WI38 (cell line): ENCODE measurements at regions not wholly inside any gene's neighbourhood (a gene's known extent, or its start where the extent isn't known, plus 50 kb on each side); places are given as distances from the start of the nearest gene placed in this dataset.

Experiments
- H3K4me3 ChIP-seq: 2 replicates; pipeline ENCODE4 v1.5.1; 2011; ENCODE audit warnings: low read depth, mild to moderate bottlenecking, control low read depth, low read length
- CTCF ChIP-seq: IDR thresholded peaks from 2 replicates; pipeline ENCODE4 v1.5.1; 2012; ENCODE audit warnings: low read depth, mild to moderate bottlenecking, control low read depth, low read length

- TF ChIP-seq CTCF = no peak
- no peak overlapping the region for H3K4me3 ChIP-seq
These were observed 659.2 kb downstream of the PCDH7 start for GRCh38 chr4:31379364-31379763.

- H3K4me3 ChIP-seq = no peak overlapping the region
- no peak for TF ChIP-seq CTCF
These were observed 663.6 kb downstream of the PCDH7 start for GRCh38 chr4:31383767-31384166.

DNA sequence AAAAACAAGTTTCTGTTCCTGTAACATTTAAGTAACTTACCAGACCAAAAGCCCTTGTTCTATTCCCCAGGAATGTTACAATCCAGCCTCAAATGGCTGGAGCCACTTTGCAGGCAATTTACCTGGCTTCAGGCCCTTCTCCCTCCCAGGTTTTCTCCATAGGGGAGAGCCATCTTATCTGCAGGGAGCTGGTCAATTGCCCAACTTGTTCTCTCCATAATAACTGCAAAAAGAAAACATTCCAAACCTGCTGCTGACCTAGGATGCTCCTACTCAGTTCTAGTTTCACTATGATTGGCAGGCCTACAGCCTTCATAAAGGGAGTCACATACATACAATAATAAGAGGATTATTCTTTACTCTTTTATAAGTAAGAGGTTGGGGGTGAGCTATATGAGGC is 670.7 kb downstream of the PCDH7 start:
- no peak overlapping the region for H3K4me3 ChIP-seq
- no peak for TF ChIP-seq CTCF

- no peak overlapping the region for H3K4me3 ChIP-seq
- no peak for TF ChIP-seq CTCF
These were observed 671.8 kb downstream of the PCDH7 start for GRCh38 chr4:31391976-31392375.

DNA sequence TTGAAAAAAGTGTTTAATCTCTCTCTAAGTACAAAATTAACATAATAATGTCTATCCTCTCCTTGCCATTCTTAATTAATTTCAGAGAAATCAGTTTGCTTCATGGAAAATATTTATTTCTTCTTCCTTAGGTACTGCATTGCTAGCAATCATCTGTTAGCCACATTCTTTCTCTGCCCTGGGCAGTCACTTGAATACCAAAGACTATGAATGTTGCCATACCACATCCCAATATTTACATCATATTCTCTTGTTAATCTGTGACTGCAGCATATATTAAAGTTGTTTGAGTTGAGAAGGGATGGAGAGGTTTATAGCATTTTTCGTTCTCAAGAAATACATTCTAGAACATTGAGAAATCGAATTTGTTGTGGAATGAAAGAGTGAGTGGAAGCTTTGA is 672.8 kb downstream of the PCDH7 start:
- H3K4me3 ChIP-seq = no peak overlapping the region
- no peak for TF ChIP-seq CTCF

DNA sequence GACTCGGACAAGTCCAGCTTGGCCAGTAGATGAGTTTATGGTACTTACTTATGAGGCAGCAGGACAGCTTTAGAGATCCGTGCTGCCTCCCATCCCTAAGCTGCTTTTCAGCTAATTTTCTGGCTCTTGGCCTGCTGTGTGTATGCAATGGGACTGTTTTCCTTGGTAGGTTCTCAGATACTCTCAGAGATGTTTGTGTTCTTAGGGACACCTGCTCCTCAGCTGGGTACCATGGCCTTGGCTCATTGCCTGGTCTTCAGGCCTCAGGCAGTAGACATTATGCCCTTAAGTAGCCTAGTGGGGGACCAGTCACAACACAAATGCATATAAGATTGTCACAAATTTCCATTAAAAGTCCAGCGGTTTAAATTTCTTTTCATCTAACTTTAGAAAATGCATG is 688.0 kb downstream of the PCDH7 start:
- H3K4me3 ChIP-seq = no peak overlapping the region
- TF ChIP-seq CTCF = no peak

DNA sequence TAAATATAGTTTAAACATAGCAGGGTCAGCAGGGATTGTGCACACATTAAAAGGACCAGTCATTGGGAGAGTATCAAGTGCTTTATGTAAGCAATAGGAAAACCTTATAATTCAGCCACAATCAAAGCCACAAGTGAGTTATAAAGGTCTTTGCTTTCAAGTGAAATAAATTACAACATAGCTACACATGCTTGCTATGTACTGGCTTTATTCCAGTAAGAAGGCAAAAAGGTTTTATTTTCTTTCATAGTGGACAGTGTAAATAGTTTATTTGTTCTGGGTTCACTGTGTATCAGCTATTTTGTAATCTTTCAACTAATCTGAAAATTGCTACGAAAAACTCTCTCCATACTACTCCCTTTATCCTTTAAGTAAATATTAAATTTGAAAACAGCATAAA is 691.4 kb downstream of the PCDH7 start:
- H3K4me3 ChIP-seq = no peak overlapping the region
- no peak for TF ChIP-seq CTCF

- no peak for TF ChIP-seq CTCF
- no peak overlapping the region for H3K4me3 ChIP-seq
These were observed 695.5 kb downstream of the PCDH7 start for GRCh38 chr4:31415629-31416028.
